ENCODE measurements at regions not wholly inside any gene's neighbourhood (a gene's known extent, or its start where the extent isn't known, plus 50 kb on each side); places are given as distances from the start of the nearest gene placed in this dataset.

DNA sequence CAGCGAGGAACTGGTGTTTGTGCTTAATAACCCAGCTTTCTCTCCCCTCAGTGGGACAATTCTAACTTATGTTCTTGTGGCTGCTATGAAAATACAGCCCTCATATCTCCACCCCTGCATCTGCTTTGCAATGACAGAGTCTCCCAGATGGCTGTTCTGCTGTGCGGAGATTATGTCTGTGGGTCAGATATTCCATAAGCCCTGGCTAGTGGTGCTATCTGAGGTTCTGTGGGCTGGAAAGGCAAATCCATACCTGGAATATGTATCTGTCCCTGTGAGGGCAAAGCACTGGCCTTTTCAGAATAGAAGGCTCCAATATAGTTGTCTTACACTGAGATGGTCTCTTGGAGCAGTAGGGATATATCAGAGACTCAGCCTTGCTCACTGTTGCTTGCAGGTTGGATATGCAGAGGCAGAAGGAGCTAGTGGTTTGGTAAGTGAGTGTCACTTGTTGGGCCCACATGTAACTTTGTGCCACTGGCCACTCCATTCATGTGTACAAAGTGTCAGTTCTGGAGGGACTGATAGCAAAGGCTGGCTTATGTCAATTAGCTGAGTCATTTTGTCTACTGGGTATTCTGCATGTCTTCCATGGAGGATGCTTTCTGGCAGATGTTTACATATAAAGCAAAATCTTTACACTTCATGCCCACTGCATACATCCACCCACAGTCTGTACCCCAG lies 246.6 kb downstream of the FAM76B start (continued):
- TF ChIP-seq SIX5 (IDR thresholded peaks at IDR 0.05; ENCODE audit: low read depth, low read length) (no peak), CTBP2 (IDR thresholded peaks at IDR 0.05; ENCODE audit: borderline replicate concordance, insufficient read depth, insufficient read length, low read length) (no peak), CBX8 (IDR thresholded peaks at IDR 0.05; ENCODE audit: borderline replicate concordance, low read depth, low read length) (no peak), CBX5 (IDR thresholded peaks at IDR 0.05; ENCODE audit: low read depth, low read length) (no peak), PHF8 (conservative IDR thresholded peaks at IDR 0.05; ENCODE audit: low read depth, low read length) (no peak), KDM5A (IDR thresholded peaks at IDR 0.05; ENCODE audit: low read length) (no peak), HDAC6 (IDR thresholded peaks at IDR 0.05; ENCODE audit: low read depth, low read length) (no peak), JUN (IDR thresholded peaks at IDR 0.05; ENCODE audit: low read depth, low read length) (no peak)
- TF ChIP-seq, protein P1, sequence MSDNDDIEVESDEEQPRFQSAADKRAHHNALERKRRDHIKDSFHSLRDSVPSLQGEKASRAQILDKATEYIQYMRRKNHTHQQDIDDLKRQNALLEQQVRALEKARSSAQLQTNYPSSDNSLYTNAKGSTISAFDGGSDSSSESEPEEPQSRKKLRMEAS (IDR thresholded peaks at IDR 0.05): no peak
